ENCODE measurements at regions not wholly inside any gene's neighbourhood (a gene's known extent, or its start where the extent isn't known, plus 50 kb on each side); places are given as distances from the start of the nearest gene placed in this dataset.

DNA sequence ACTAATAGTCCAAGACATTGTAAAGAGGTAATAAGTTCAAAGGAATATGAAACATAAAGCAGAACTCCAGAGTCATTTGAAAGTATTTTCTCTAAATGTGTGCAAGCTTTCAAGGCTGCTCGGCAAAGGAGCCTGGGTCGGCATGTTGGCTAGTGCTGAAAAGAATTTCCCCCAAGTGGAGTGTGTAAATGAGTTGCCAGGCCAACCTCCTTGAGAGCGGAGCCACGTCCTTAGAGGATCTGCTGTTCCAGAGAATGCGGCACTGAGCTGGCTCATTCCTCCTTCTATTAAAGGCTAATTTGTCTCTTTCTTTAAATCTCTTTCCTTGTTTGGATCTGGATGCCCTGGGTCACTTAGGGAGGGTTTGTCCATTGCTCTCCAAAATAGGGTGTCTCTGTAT lies 127.5 kb downstream of the RDH14 start:
- no peaks in the 10 kb centered on the region for H3K9me3 ChIP-seq

DNA sequence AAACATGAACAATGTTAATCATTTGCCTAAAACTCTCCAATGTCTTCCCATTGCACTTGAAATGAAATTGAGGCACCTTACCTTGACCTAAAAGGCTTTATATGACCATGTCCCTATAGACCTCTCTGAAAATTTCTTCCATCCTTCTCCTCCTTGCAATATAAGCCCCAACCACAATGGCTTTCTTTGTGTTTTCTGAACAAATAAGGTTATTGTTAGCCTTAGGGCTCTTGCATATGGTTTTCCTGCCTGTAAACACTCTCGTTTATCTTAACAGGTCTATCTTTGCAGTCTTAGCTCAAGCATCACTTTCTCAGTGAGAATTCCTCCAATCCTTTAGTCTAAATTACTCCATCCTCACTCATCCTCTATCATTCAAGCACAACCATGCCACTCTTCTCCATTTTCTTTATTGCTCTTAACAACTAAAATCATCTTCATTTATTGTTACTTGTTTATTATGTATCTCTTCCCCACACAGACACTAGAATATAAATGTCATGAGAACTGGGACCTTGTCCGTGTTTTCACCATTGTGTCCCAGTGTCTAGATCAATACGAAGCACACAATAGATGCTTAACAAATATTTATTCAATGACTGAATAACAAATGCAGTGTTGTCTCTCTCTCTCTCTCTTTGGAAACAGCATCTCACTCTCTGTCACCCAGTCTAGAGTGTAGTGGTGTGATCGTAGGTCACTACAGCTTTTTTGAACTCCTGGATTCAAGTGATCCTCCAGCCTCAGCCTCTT lies 129.3 kb downstream of the RDH14 start:
- Histone ChIP-seq H3K4me1 (ENCODE audit: insufficient read depth) (no peaks in the 10 kb centered on the region), H3K4me3 (no peak overlapping the region), H3K36me3 (no peaks in the 10 kb centered on the region), H3K27me3 (no peaks in the 10 kb centered on the region), H3K27ac (no peak overlapping the region), H3K9me3 (no peaks in the 10 kb centered on the region)
- no peak for DNase-seq
- TF ChIP-seq, protein P1, sequence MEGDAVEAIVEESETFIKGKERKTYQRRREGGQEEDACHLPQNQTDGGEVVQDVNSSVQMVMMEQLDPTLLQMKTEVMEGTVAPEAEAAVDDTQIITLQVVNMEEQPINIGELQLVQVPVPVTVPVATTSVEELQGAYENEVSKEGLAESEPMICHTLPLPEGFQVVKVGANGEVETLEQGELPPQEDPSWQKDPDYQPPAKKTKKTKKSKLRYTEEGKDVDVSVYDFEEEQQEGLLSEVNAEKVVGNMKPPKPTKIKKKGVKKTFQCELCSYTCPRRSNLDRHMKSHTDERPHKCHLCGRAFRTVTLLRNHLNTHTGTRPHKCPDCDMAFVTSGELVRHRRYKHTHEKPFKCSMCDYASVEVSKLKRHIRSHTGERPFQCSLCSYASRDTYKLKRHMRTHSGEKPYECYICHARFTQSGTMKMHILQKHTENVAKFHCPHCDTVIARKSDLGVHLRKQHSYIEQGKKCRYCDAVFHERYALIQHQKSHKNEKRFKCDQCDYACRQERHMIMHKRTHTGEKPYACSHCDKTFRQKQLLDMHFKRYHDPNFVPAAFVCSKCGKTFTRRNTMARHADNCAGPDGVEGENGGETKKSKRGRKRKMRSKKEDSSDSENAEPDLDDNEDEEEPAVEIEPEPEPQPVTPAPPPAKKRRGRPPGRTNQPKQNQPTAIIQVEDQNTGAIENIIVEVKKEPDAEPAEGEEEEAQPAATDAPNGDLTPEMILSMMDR (IDR thresholded peaks at IDR 0.05) = no peak
- no peak for TF ChIP-seq POLR2A (IDR thresholded peaks at IDR 0.05)
- no peak for TF ChIP-seq EP300 (IDR thresholded peaks at IDR 0.05)
- WGBS, 3 donors = 90 to 94% (median 92%) methylated on average over 4 of the region's 4 CpGs
- intact Hi-C loops (cut with DNase I) = no loop called here

More for the DNA sequence above, 127.5 kb downstream of the RDH14 start:
- intact Hi-C loops (cut with DNase I) = no loop called here
- no peak overlapping the region for H3K27ac ChIP-seq
- H3K36me3 ChIP-seq = no peaks in the 10 kb centered on the region
- no peaks in the 10 kb centered on the region for H3K4me1 ChIP-seq (ENCODE audit: insufficient read depth)
- no peak for DNase-seq
- WGBS, 3 donors = 12 to 18% (median 15%) methylated on average over 5 of the region's 5 CpGs
- H3K4me3 ChIP-seq = no peak overlapping the region
- TF ChIP-seq, protein P1 (IDR thresholded peaks at IDR 0.05) = no peak
- TF ChIP-seq POLR2A (IDR thresholded peaks at IDR 0.05) (no peak), EP300 (IDR thresholded peaks at IDR 0.05) (no peak)
- no peaks in the 10 kb centered on the region for H3K27me3 ChIP-seq

DNA sequence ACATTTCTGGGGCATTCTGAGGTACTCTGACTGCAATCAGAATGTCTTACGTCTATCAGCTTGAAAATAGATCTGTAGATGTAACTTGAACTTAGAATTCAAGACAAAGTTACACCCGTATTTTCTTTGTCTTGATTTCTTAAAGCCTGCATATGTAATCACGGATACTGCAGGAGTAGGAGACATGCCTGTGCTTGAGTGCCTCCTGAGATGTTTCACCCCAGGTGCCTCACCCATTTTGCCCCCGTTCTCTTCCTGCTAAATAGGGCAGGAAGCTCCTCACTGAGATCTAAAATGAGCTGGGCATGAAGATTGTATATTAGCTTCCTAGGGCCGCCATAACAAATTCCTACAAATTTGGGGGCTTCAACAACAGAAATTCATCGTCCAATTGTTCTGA lies 131.9 kb downstream of the RDH14 start:
- H3K36me3 ChIP-seq = no peaks in the 10 kb centered on the region
- H3K4me3 ChIP-seq = no peak overlapping the region
- no peaks in the 10 kb centered on the region for H3K4me1 ChIP-seq (ENCODE audit: insufficient read depth)
- intact Hi-C loops (cut with DNase I) = no loop called here
- WGBS, 3 donors = 80 to 91% (median 87%) methylated on average over 6 of the region's 6 CpGs
- no peak overlapping the region for H3K27ac ChIP-seq
- H3K27me3 ChIP-seq = no peaks in the 10 kb centered on the region
- TF ChIP-seq EP300 (IDR thresholded peaks at IDR 0.05) (no peak), POLR2A (IDR thresholded peaks at IDR 0.05) (no peak)
- TF ChIP-seq, protein P1 (IDR thresholded peaks at IDR 0.05) = no peak
- DNase-seq = no peak
- no peaks in the 10 kb centered on the region for H3K9me3 ChIP-seq

DNA sequence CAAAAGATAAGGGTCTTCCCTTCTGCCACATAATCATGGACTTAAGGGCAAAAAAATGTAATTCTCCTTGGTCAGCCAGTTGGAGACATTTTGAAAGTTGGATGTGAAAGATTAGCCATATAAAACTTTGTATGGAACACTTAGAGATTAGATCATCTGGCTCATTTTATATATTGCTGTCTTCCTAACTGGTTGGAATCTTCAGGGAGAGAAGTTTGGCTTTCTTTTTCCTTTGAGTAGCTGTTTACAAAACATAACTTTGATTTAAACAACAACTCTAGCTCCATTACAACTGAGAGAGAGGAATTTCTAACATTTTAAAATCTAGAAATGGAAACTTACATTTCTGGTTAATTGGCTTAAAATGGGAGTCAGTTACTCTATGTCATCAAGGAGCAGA lies 132.7 kb downstream of the RDH14 start:
- Histone ChIP-seq H3K4me1 (ENCODE audit: insufficient read depth) (no peaks in the 10 kb centered on the region), H3K9me3 (no peaks in the 10 kb centered on the region), H3K27ac (no peak overlapping the region), H3K4me3 (no peak overlapping the region), H3K27me3 (no peaks in the 10 kb centered on the region), H3K36me3 (no peaks in the 10 kb centered on the region)
- intact Hi-C loops (cut with DNase I) = no loop called here
- TF ChIP-seq EP300 (IDR thresholded peaks at IDR 0.05) = no peak
- no peak for TF ChIP-seq POLR2A (IDR thresholded peaks at IDR 0.05)
- TF ChIP-seq, protein P1 (IDR thresholded peaks at IDR 0.05) = no peak
- DNase-seq = no peak

Measured in ovary (tissue), 7 donors.